ENCODE measurements at regions not wholly inside any gene's neighbourhood (a gene's known extent, or its start where the extent isn't known, plus 50 kb on each side); places are given as distances from the start of the nearest gene placed in this dataset.

- no peaks in the 10 kb centered on the region for H3K27me3 ChIP-seq (ENCODE audit: control insufficient read depth in 2 of 2, insufficient read depth in 2 of 2, low read length in 2 of 2)
Measured at GRCh38 chr14:99118046-99118721, 153.8 kb downstream of the BCL11B start.

More at GRCh38 chr14:99118046-99118721, 153.8 kb downstream of the BCL11B start:
- no peak overlapping the region for H2AFZ ChIP-seq (ENCODE audit: low read depth, low read length)
- no peaks in the 10 kb centered on the region for H3K9me1 ChIP-seq (replicated peaks; ENCODE audit: control insufficient read depth, extremely low read depth, insufficient read depth, low read length)
- no peak overlapping the region for H3K4me3 ChIP-seq (replicated peaks in 1 of 3; ENCODE audit: insufficient read depth in 1 of 3, low read depth in 1 of 3, low read length in 3 of 3)
- intact Hi-C loops (cut with micrococcal nuclease): no loop called here
- H3K79me2 ChIP-seq (ENCODE audit: control insufficient read depth, insufficient read depth, low read length): no peaks in the 10 kb centered on the region
- dilution Hi-C loops (cut with MboI; ENCODE audit: extremely low pct_ligation_motif_present, low sequenced_read_pairs): no loop called here
- H3K4me2 ChIP-seq (ENCODE audit: insufficient read depth, low read length): no peak overlapping the region
- no peaks in the 10 kb centered on the region for H4K20me1 ChIP-seq (replicated peaks; ENCODE audit: control insufficient read depth, extremely low read depth, insufficient read depth, low read length)
- ChIA-PET CTCF (no interaction called here), POLR2A (no interaction called here)
- H3K27ac ChIP-seq (ENCODE audit: insufficient read depth, low read depth, low read length): no peak overlapping the region
- H3K9me3 ChIP-seq (replicated peaks; ENCODE audit: control insufficient read depth, insufficient read depth, low read length): peaks cover 2% of the 10 kb centered on the region
- no TSS peak for BruUV-seq (replicated peaks)
- no peaks in the 10 kb centered on the region for H3K36me3 ChIP-seq (ENCODE audit: control insufficient read depth in 2 of 2, extremely low read depth in 1 of 2, insufficient read depth in 2 of 2, low read length in 2 of 2)
- FAIRE-seq (no peak), DNase-seq (ENCODE audit: low read depth, low spot score) (no peak)
- TF ChIP-seq JUN (IDR thresholded peaks at IDR 0.05; ENCODE audit: borderline replicate concordance, insufficient read depth, insufficient read length, low read depth): no peak
- TF ChIP-seq FOS (IDR thresholded peaks at IDR 0.05; ENCODE audit: borderline replicate concordance, insufficient read depth, low read length): no peak
- TF ChIP-seq POLR2AphosphoS5 (IDR thresholded peaks at IDR 0.05; ENCODE audit: insufficient read depth, low read depth, low read length): no peak
- no peak for TF ChIP-seq EZH2 (IDR thresholded peaks at IDR 0.05; ENCODE audit: borderline replicate concordance, low read depth, low read length, severe bottlenecking)
- no peak for TF ChIP-seq MYC (IDR thresholded peaks at IDR 0.05; ENCODE audit: low read depth, low read length)
- TF ChIP-seq, protein P1, sequence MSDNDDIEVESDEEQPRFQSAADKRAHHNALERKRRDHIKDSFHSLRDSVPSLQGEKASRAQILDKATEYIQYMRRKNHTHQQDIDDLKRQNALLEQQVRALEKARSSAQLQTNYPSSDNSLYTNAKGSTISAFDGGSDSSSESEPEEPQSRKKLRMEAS (IDR thresholded peaks at IDR 0.05; ENCODE audit: insufficient read depth, insufficient read length): no peak
- TF ChIP-seq GATA2 (IDR thresholded peaks at IDR 0.05; ENCODE audit: insufficient read depth, insufficient read length, low read depth, low read length): no peak
- TF ChIP-seq, protein P2, sequence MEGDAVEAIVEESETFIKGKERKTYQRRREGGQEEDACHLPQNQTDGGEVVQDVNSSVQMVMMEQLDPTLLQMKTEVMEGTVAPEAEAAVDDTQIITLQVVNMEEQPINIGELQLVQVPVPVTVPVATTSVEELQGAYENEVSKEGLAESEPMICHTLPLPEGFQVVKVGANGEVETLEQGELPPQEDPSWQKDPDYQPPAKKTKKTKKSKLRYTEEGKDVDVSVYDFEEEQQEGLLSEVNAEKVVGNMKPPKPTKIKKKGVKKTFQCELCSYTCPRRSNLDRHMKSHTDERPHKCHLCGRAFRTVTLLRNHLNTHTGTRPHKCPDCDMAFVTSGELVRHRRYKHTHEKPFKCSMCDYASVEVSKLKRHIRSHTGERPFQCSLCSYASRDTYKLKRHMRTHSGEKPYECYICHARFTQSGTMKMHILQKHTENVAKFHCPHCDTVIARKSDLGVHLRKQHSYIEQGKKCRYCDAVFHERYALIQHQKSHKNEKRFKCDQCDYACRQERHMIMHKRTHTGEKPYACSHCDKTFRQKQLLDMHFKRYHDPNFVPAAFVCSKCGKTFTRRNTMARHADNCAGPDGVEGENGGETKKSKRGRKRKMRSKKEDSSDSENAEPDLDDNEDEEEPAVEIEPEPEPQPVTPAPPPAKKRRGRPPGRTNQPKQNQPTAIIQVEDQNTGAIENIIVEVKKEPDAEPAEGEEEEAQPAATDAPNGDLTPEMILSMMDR (IDR thresholded peaks at IDR 0.05; ENCODE audit: extremely low read depth in 1 of 2, insufficient read depth in 1 of 2, low read depth in 1 of 2, low read length in 2 of 2): no peak
- H3K4me1 ChIP-seq (ENCODE audit: control insufficient read depth, extremely low read depth, insufficient read depth, low read length): no peaks in the 10 kb centered on the region
- no peak overlapping the region for H3K9ac ChIP-seq (replicated peaks; ENCODE audit: extremely low read depth, insufficient read depth, low read length)
